ENCODE measurements at regions not wholly inside any gene's neighbourhood (a gene's known extent, or its start where the extent isn't known, plus 50 kb on each side); places are given as distances from the start of the nearest gene placed in this dataset.

- DNase-seq (ENCODE audit: low read depth in 2 of 2), result no peak
These were observed 72.3 kb upstream of the SOX4 start for GRCh38 chr6:21521276-21521675.

DNA sequence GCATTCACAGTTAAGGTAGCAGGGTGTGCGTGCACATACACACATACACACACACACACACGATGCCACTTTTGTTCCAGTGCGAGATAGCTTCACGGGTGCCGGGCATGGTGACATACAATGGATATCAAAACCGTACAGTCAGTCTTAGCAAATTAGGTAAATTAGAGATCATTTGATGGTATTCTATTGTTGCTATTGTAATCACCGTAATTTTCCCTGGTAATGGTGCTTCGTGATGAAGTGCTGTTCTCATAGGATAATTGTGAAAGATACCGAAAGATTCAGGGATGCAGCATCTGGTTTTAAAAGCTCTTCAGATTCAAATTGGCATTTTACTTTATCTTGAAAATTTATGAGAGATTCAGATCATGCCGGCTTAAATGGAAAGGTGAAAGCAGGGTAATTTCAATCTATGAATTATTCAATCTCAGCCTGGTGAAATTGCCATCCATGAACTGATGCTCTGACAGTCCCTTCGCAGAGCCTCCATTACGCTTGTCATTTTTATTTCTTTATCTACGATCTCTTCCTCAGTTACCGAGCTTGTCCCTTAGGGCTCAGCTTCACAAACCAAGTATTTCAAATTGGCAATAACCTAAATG is 71.3 kb upstream of the SOX4 start:
- no peak for DNase-seq (ENCODE audit: low read depth in 2 of 2)

DNA sequence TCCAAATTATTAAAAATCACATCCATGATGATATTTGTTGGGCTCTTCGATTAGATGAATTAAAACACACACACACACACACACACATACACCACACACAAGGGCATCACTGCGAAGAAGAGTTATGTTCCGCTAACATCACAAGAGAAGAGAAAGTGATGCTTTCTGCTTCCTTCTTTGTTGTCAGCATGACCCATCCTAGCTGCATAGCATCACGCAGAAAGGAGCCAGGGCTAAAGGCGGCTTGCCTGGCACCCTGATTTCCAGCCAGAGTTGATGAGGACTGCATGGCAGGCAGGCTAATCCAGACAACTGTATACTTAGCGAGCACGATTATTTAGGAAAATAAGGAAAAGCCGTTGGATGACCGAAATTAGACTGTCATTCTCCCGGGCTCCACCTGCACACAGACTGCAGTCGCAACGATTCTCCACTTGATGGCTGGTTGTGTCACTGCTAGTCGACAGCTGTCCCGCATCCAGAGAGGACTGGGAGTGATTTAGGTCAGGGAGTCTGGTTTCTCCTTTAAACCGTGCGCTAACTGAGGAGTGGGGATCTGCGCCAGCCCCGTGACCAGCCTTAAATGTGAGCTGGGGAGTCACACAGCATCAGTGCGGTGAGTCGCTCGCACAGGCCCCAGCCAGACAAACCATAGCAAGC is 70.6 kb upstream of the SOX4 start:
- no peak for DNase-seq (ENCODE audit: low read depth in 2 of 2)

GRCh38 chr6:21523652-21524051 is 69.9 kb upstream of the SOX4 start:
- no peak for DNase-seq (ENCODE audit: low read depth in 2 of 2)

DNA sequence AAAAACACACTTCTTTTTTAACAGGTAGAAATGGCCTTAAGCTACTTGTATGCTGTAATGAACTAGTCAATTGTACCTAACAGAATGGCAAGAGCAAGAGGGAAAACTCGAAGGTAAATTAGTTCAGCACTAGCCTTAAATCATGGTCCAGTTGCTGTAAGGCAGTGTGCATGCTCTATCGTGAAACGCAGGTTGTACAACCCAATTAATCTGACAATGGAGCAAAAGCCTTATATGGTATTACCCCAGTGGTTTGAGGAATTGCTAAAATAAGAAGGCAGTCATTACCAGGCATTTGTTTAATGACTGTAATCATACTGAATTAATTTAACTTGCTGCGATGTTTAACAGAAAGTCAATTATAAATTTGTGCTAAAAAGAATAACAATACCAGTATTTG is 69.3 kb upstream of the SOX4 start:
- DNase-seq (ENCODE audit: low read depth in 2 of 2), result no peak

- no peak for DNase-seq (ENCODE audit: low read depth in 2 of 2)
These were observed 66.6 kb upstream of the SOX4 start for GRCh38 chr6:21526974-21527373.

DNA sequence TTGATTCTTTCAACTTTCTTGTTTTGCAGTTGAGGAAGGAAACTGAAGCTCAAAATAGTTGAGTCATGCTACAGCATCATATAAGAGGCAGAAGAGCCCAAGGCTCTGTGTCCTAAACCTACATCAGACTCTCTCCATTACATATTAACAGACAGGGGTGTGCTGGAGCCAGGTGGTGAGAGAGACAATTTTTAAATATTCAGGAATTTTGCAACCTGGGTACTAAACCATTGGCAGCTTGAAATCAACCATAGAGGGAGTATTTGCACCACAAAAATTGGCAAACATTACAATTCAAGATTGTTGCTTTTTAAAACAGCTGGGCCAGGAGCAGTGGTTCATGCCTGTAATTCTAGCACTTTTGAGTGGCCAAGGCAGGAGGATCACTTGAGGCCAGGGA is 65.8 kb upstream of the SOX4 start:
- DNase-seq (ENCODE audit: low read depth in 2 of 2), result no peak

DNA sequence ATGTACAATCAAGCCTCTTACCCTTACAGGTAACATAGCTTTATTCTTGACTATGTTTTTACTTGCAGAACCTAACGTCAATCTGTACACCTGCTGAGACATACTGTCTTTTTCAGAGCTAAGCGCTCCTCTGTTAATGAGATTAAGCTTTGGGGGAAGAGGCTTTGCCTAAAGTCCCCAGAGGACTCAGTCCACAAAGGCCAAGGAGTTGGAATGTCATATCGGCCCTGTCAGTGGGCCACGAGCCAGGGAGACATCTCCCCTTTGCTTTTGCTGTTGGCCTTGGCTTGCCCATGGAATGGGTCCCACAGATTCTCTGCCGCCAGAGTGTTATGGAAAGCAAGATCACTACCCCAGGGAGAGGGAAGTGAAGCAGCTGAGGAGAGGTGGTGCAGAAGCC is 64.1 kb upstream of the SOX4 start:
- DNase-seq (ENCODE audit: low read depth in 2 of 2), result no peak

DNA sequence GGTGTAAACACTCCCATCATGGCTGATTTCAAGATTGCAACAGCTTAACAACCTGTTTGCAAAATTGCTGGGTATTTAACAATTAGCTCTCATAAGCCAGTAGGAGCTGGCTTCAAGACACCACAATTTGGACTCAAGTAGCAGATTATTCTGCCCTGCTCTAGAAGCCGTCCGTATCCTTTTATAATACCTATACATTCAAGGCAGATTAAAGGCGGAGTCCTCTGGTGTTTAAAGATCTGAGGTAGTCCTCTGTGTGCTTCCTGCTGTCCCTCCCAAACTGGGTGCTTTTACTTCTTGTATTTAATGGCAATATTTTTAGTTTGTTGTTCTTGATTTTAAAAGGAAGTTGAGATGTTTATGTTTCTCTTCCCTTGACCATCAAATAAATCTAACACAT is 62.2 kb upstream of the SOX4 start:
- no peak for DNase-seq (ENCODE audit: low read depth in 2 of 2)

GRCh38 chr6:21533678-21534077 is 59.9 kb upstream of the SOX4 start:
- no peak for DNase-seq (ENCODE audit: low read depth in 2 of 2)

DNA sequence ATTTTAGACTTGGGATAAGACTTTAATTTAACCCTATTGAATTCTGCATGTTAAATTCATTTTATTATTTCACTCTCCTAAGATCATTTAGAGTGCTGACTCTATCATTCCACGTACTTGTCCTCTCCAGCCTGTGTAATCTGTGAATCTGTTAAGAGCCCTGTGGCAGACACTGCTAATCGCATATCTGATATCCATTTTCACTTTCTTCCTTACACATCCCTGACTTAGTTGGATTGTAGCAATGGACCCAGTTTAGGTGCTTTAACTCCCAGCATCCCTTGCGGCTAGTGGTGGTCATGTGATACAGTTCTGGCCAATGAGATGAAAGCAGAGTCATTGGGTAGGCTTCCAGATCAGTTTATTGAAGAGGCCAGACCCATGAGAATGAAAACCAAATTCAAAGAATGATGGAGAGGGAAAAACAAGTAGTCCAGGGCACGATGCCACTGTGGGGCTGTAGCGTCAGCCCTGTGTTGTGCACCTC is 57.2 kb upstream of the SOX4 start:
- no peak for DNase-seq (ENCODE audit: low read depth in 2 of 2)

DNA sequence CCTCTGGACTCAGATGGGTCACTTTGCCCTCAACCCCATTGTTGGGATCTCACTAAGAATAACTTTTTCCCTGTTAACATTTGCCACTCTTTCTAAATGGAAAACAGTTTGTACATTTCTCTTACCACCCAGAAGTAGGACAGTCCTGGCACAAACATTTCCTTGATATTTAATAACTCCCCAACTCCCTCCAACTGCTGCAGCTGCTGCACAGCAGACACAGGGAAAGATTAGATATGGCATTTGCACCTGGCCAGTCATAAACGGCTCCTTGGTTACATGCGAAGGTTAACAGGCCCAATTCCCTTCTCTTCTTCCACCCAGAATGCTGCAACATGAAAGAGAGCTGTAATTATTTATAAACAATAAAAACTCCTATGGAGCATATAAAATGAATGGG is 55.9 kb upstream of the SOX4 start:
- no peak for DNase-seq (ENCODE audit: low read depth in 2 of 2)

DNA sequence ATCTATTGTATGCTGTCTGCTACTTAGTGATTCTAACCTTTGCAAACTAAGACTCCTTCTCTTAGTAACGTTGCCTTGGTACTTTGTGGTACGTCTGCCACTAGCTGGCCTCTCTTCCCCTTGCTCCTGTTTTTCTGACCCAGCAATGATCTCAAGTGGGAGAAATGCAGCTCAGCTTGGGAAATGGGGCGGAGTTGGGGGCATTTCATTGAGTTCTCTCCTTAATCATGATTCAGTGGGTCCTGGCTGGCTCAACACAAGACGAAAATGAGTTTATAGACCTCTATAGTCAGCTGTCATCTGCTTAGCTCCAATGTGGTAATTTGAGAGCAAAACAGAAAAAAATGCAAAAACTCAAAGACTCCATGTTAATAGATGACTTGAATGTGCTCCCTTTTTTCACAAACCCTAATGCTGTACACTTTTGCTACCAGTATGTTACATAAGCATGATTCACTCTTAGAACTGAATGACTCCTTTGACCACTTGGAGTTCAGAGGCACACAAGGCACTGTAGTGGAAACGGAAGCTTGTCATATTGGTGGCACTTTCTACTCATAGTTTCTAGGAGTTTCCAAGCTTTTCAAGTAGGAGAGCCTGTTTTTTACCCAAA is 55.3 kb upstream of the SOX4 start:
- no peak for DNase-seq (ENCODE audit: low read depth in 2 of 2)

- no peak for DNase-seq (ENCODE audit: low read depth in 2 of 2)
These were observed 53.9 kb upstream of the SOX4 start for GRCh38 chr6:21539621-21540100.

Measured in fibroblast of skin of left biceps (primary cell).